Embryonic facial prominence (tissue), 1 donor: ENCODE measurements at regions not wholly inside any gene's neighbourhood (a gene's known extent, or its start where the extent isn't known, plus 50 kb on each side); places are given as distances from the start of the nearest gene placed in this dataset.

ENCODE experiments used
- DNase-seq: peaks from one replicate; pipeline ENCODE4 v3.0.0-alpha.2; 2016; ENCODE audit errors: extremely low spot score

- no peak for DNase-seq
Observed at GRCh38 chr12:66852091-66852490, 173.2 kb upstream of the GRIP1 start.

GRCh38 chr12:66852765-66853164 is 173.9 kb upstream of the GRIP1 start:
- DNase-seq: no peak

- no peak for DNase-seq
Observed at GRCh38 chr12:66859751-66860440, 181.0 kb upstream of the GRIP1 start.

- DNase-seq: peak; percentile 9
Observed at GRCh38 chr12:66860752-66861750, 182.2 kb upstream of the GRIP1 start.

- no peak for DNase-seq
Observed at GRCh38 chr12:66862356-66862985, 183.6 kb upstream of the GRIP1 start.

GRCh38 chr12:66863276-66863675 is 184.4 kb upstream of the GRIP1 start:
- DNase-seq: no peak

GRCh38 chr12:66877925-66878324 is 199.0 kb upstream of the GRIP1 start:
- no peak for DNase-seq

- DNase-seq: no peak
Observed at GRCh38 chr12:66879409-66879808, 200.5 kb upstream of the GRIP1 start.

GRCh38 chr12:66881386-66881785 is 202.5 kb upstream of the GRIP1 start:
- DNase-seq: no peak

GRCh38 chr12:66884091-66884490 is 205.2 kb upstream of the GRIP1 start:
- DNase-seq: no peak

GRCh38 chr12:66885115-66885875 is 206.4 kb upstream of the GRIP1 start:
- no peak for DNase-seq

- DNase-seq: no peak
Observed at GRCh38 chr12:66896797-66897196, 217.9 kb upstream of the GRIP1 start.

GRCh38 chr12:66898700-66899469 is 220.0 kb upstream of the GRIP1 start:
- peak; percentile 42 for DNase-seq

- DNase-seq: no peak
Observed at GRCh38 chr12:66899588-66899987, 220.7 kb upstream of the GRIP1 start.

GRCh38 chr12:66900616-66901015 is 221.7 kb upstream of the GRIP1 start:
- DNase-seq: no peak

GRCh38 chr12:66901138-66901932 is 222.5 kb upstream of the GRIP1 start:
- DNase-seq: no peak

GRCh38 chr12:66902020-66902419 is 223.1 kb upstream of the GRIP1 start:
- DNase-seq: no peak

GRCh38 chr12:66903782-66904396 is 225.0 kb upstream of the GRIP1 start:
- no peak for DNase-seq

GRCh38 chr12:66905201-66905600 is 226.3 kb upstream of the GRIP1 start:
- DNase-seq: no peak
